ENCODE measurements at regions not wholly inside any gene's neighbourhood (a gene's known extent, or its start where the extent isn't known, plus 50 kb on each side); places are given as distances from the start of the nearest gene placed in this dataset.

DNA sequence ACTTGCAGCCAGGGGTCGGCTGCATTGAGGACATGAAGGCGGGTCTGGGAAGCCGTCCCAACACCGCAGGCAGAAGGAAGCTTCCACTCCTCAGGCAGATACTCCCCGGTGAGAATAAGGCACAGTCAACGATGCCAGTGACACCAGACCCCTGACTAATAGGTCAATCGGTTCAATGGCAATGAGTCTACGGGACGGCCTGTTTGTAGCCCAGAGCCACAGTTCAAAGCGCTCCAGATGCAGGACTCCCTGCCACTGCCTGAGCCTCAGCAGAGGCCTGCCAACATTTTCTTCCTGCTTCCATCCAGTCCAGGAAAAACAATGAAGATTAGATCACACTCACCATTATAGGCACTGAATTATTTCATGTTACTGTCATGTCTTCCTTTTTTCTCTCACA lies 84.5 kb upstream of the SIMC1 start:
- Histone ChIP-seq H3K4me1 (ENCODE audit: control insufficient read depth, low read depth, low read length) (peaks cover 18% of the 10 kb centered on the region), H3K9ac (ENCODE audit: low read length) (no peak overlapping the region), H3K36me3 (ENCODE audit: control insufficient read depth, low read depth, low read length) (no peaks in the 10 kb centered on the region), H3K27me3 (ENCODE audit: control insufficient read depth, insufficient read depth, low read length) (no peaks in the 10 kb centered on the region), H3K27ac (ENCODE audit: low read length) (no peak overlapping the region), H3K9me3 (ENCODE audit: control insufficient read depth, low read depth, low read length) (no peaks in the 10 kb centered on the region), H3K4me3 (ENCODE audit: low read length) (no peak overlapping the region)

DNA sequence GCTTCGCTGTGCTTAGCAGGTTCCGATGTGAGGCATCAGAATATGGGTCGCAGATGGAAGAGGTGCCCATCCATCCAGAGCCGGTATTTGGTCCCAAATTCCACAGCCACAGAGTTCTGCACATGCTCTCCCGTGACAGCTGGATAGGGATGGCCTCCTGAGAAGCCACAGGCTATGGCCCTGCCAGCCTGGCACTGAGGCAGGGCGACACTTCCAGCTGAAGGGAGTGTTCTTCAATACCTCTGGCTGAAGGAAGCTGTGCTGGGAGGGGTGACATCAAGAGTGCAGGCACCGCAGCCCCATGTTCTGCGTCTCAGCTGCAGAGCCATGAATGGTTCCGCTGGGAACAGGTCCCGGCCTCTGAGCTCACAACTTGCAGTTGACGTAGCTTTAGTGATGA lies 83.4 kb upstream of the SIMC1 start:
- H3K36me3 ChIP-seq (ENCODE audit: control insufficient read depth, low read depth, low read length): no peaks in the 10 kb centered on the region

GRCh38 chr5:176155922-176156359 lies 82.3 kb upstream of the SIMC1 start:
- no peaks in the 10 kb centered on the region for H3K27me3 ChIP-seq (ENCODE audit: control insufficient read depth, insufficient read depth, low read length)
- H3K4me3 ChIP-seq (ENCODE audit: low read length): no peak overlapping the region
- H3K4me1 ChIP-seq (ENCODE audit: control insufficient read depth, low read depth, low read length): peaks cover 18% of the 10 kb centered on the region
- H3K9me3 ChIP-seq (ENCODE audit: control insufficient read depth, low read depth, low read length): no peaks in the 10 kb centered on the region
- H3K9ac ChIP-seq (ENCODE audit: low read length): no peak overlapping the region
- no peaks in the 10 kb centered on the region for H3K36me3 ChIP-seq (ENCODE audit: control insufficient read depth, low read depth, low read length)
- no peak overlapping the region for H3K27ac ChIP-seq (ENCODE audit: low read length)

More for the DNA sequence above, 83.4 kb upstream of the SIMC1 start:
- H3K9me3 ChIP-seq (ENCODE audit: control insufficient read depth, low read depth, low read length): no peaks in the 10 kb centered on the region
- H3K4me1 ChIP-seq (ENCODE audit: control insufficient read depth, low read depth, low read length): peaks cover 18% of the 10 kb centered on the region
- no peak overlapping the region for H3K27ac ChIP-seq (ENCODE audit: low read length)
- H3K9ac ChIP-seq (ENCODE audit: low read length): no peak overlapping the region
- H3K27me3 ChIP-seq (ENCODE audit: control insufficient read depth, insufficient read depth, low read length): no peaks in the 10 kb centered on the region
- no peak overlapping the region for H3K4me3 ChIP-seq (ENCODE audit: low read length)

- no peaks in the 10 kb centered on the region for H3K9me3 ChIP-seq (ENCODE audit: control insufficient read depth, low read depth, low read length)
- no peak overlapping the region for H3K9ac ChIP-seq (ENCODE audit: low read length)
- H3K27me3 ChIP-seq (ENCODE audit: control insufficient read depth, insufficient read depth, low read length): no peaks in the 10 kb centered on the region
- no peaks in the 10 kb centered on the region for H3K36me3 ChIP-seq (ENCODE audit: control insufficient read depth, low read depth, low read length)
- H3K27ac ChIP-seq (ENCODE audit: low read length): no peak overlapping the region
- H3K4me3 ChIP-seq (ENCODE audit: low read length): no peak overlapping the region
- H3K4me1 ChIP-seq (ENCODE audit: control insufficient read depth, low read depth, low read length): peaks cover 5% of the 10 kb centered on the region
Measured at GRCh38 chr5:176157656-176158055, 80.6 kb upstream of the SIMC1 start.

GRCh38 chr5:176161431-176161830 lies 76.8 kb upstream of the SIMC1 start:
- no peaks in the 10 kb centered on the region for H3K36me3 ChIP-seq (ENCODE audit: control insufficient read depth, low read depth, low read length)
- H3K4me3 ChIP-seq (ENCODE audit: low read length): no peak overlapping the region
- no peaks in the 10 kb centered on the region for H3K27me3 ChIP-seq (ENCODE audit: control insufficient read depth, insufficient read depth, low read length)
- H3K9ac ChIP-seq (ENCODE audit: low read length): no peak overlapping the region
- no peak overlapping the region for H3K27ac ChIP-seq (ENCODE audit: low read length)
- H3K9me3 ChIP-seq (ENCODE audit: control insufficient read depth, low read depth, low read length): no peaks in the 10 kb centered on the region
- no peaks in the 10 kb centered on the region for H3K4me1 ChIP-seq (ENCODE audit: control insufficient read depth, low read depth, low read length)

GRCh38 chr5:176162198-176162597 lies 76.0 kb upstream of the SIMC1 start:
- no peaks in the 10 kb centered on the region for H3K9me3 ChIP-seq (ENCODE audit: control insufficient read depth, low read depth, low read length)
- no peak overlapping the region for H3K9ac ChIP-seq (ENCODE audit: low read length)
- no peak overlapping the region for H3K27ac ChIP-seq (ENCODE audit: low read length)
- H3K4me3 ChIP-seq (ENCODE audit: low read length): no peak overlapping the region
- H3K27me3 ChIP-seq (ENCODE audit: control insufficient read depth, insufficient read depth, low read length): no peaks in the 10 kb centered on the region
- no peaks in the 10 kb centered on the region for H3K4me1 ChIP-seq (ENCODE audit: control insufficient read depth, low read depth, low read length)
- no peaks in the 10 kb centered on the region for H3K36me3 ChIP-seq (ENCODE audit: control insufficient read depth, low read depth, low read length)

DNA sequence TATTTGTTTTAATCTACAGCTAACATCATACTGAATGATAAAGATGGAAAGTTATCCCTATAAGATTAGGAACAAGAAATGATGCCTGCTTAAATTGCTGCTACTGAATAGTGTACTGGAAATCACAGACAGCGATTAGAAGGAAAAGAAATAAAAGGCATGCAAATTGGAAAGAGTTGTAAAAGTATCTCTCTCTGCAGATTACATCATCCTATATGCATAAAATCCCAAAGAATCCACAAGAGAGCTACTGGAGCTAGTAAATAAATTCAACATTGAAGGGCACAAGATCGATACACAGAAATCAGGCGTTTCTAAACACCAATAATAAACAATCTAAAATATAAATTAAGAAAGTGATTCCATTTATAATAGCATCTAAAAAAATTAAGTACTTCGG lies 75.3 kb upstream of the SIMC1 start:
- Histone ChIP-seq H3K4me1 (ENCODE audit: control insufficient read depth, low read depth, low read length) (no peaks in the 10 kb centered on the region), H3K27ac (ENCODE audit: low read length) (no peak overlapping the region), H3K9ac (ENCODE audit: low read length) (no peak overlapping the region), H3K4me3 (ENCODE audit: low read length) (no peak overlapping the region), H3K27me3 (ENCODE audit: control insufficient read depth, insufficient read depth, low read length) (no peaks in the 10 kb centered on the region), H3K36me3 (ENCODE audit: control insufficient read depth, low read depth, low read length) (no peaks in the 10 kb centered on the region), H3K9me3 (ENCODE audit: control insufficient read depth, low read depth, low read length) (no peaks in the 10 kb centered on the region)

DNA sequence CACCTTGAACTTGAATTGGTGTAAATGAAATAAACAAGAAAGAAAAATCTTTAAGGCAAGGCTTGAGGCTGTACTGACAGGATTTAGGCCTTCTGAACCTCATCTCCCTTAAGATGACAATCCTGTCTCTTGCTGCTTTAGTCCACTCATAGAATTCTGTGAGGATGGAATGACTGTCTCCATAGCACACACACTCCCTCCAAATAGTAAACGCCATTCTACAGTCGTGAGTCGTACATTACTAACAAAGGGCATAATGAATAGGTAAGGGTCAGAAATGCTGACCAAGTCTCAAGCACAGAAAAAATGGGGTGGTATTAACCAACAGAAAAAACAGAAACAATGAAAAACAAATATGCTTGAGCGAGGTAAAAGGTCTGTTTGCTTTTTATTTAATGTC lies 71.8 kb upstream of the SIMC1 start:
- no peaks in the 10 kb centered on the region for H3K9me3 ChIP-seq (ENCODE audit: control insufficient read depth, low read depth, low read length)
- H3K36me3 ChIP-seq (ENCODE audit: control insufficient read depth, low read depth, low read length): no peaks in the 10 kb centered on the region
- H3K27ac ChIP-seq (ENCODE audit: low read length): no peak overlapping the region
- no peaks in the 10 kb centered on the region for H3K4me1 ChIP-seq (ENCODE audit: control insufficient read depth, low read depth, low read length)
- H3K9ac ChIP-seq (ENCODE audit: low read length): no peak overlapping the region
- no peak overlapping the region for H3K4me3 ChIP-seq (ENCODE audit: low read length)
- H3K27me3 ChIP-seq (ENCODE audit: control insufficient read depth, insufficient read depth, low read length): no peaks in the 10 kb centered on the region

- no peak overlapping the region for H3K27ac ChIP-seq (ENCODE audit: low read length)
- H3K9me3 ChIP-seq (ENCODE audit: control insufficient read depth, low read depth, low read length): no peaks in the 10 kb centered on the region
- no peak overlapping the region for H3K4me3 ChIP-seq (ENCODE audit: low read length)
- H3K9ac ChIP-seq (ENCODE audit: low read length): no peak overlapping the region
- no peaks in the 10 kb centered on the region for H3K27me3 ChIP-seq (ENCODE audit: control insufficient read depth, insufficient read depth, low read length)
- no peaks in the 10 kb centered on the region for H3K4me1 ChIP-seq (ENCODE audit: control insufficient read depth, low read depth, low read length)
- H3K36me3 ChIP-seq (ENCODE audit: control insufficient read depth, low read depth, low read length): no peaks in the 10 kb centered on the region
Measured at GRCh38 chr5:176167800-176168199, 70.4 kb upstream of the SIMC1 start.

DNA sequence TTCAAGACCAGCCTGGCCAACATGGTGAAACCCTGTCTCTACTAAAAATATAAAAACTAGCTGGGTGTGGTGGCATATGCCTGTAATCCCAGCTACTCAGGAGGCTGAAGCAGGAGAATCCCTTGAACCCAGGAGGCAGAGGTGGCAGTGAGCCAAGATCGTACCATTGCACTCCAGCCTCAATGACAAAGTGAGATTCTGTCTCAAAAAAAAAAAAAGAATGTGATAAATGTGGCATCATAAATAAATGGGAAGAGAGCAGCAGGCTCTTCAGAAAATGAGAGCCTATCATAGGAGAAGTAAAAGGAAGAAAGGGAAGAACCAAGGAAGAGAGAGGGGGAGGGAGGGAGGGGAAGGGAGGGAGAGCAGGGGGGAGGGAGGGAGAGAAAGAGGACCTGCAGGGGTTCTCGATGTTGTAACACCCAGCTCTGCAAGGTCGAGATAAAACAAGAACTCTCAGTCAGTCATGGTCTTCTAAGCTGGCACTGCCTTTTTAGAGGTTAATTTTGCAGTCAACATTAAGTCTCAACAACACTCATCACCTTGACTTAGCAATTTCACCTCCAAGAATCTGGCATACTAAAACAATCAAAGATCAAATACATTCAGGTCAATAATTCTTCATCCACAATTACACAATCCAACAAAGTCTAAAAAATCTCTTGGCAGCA lies 68.7 kb upstream of the SIMC1 start:
- no peak overlapping the region for H3K9ac ChIP-seq (ENCODE audit: low read length)
- no peaks in the 10 kb centered on the region for H3K4me1 ChIP-seq (ENCODE audit: control insufficient read depth, low read depth, low read length)
- H3K27ac ChIP-seq (ENCODE audit: low read length): no peak overlapping the region
- no peaks in the 10 kb centered on the region for H3K36me3 ChIP-seq (ENCODE audit: control insufficient read depth, low read depth, low read length)
- H3K4me3 ChIP-seq (ENCODE audit: low read length): no peak overlapping the region
- no peaks in the 10 kb centered on the region for H3K9me3 ChIP-seq (ENCODE audit: control insufficient read depth, low read depth, low read length)
- peaks cover 4% of the 10 kb centered on the region for H3K27me3 ChIP-seq (ENCODE audit: control insufficient read depth, insufficient read depth, low read length)

GRCh38 chr5:176170084-176170483 lies 68.1 kb upstream of the SIMC1 start:
- H3K9me3 ChIP-seq (ENCODE audit: control insufficient read depth, low read depth, low read length): no peaks in the 10 kb centered on the region
- H3K9ac ChIP-seq (ENCODE audit: low read length): no peak overlapping the region
- H3K4me3 ChIP-seq (ENCODE audit: low read length): no peak overlapping the region
- H3K4me1 ChIP-seq (ENCODE audit: control insufficient read depth, low read depth, low read length): no peaks in the 10 kb centered on the region
- H3K36me3 ChIP-seq (ENCODE audit: control insufficient read depth, low read depth, low read length): no peaks in the 10 kb centered on the region
- peaks cover 4% of the 10 kb centered on the region for H3K27me3 ChIP-seq (ENCODE audit: control insufficient read depth, insufficient read depth, low read length)
- no peak overlapping the region for H3K27ac ChIP-seq (ENCODE audit: low read length)

DNA sequence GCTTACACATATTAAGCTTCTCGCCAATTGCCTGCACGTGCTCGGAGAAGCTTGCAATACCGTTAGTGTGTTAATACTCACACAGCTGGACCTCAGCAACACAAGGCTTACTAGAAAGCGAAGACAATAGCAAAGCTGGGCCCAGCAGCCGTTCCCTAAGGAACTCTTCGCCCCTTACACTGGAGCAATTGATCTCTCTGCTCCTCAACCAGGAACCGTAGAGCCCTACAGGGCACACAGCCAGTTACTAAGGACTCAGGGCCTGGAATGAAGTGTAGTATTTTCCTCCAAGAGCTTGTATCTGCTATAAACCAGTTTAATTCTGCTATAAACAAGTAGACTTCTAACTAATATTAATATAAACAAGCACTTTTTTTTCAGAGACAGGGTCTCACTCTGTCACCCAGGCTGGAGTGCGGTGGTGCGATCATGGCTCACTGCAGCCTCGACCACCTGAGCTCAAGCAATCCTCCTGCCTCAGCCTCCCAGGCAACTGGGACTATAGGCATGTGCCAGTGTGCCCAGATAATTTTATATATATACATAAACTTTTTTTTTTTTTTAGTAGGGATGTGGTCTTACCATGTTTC lies 67.0 kb upstream of the SIMC1 start:
- Histone ChIP-seq H3K4me3 (ENCODE audit: low read length) (no peak overlapping the region), H3K4me1 (ENCODE audit: control insufficient read depth, low read depth, low read length) (no peaks in the 10 kb centered on the region), H3K9me3 (ENCODE audit: control insufficient read depth, low read depth, low read length) (no peaks in the 10 kb centered on the region), H3K36me3 (ENCODE audit: control insufficient read depth, low read depth, low read length) (no peaks in the 10 kb centered on the region), H3K9ac (ENCODE audit: low read length) (no peak overlapping the region), H3K27ac (ENCODE audit: low read length) (no peak overlapping the region), H3K27me3 (ENCODE audit: control insufficient read depth, insufficient read depth, low read length) (peaks cover 10% of the 10 kb centered on the region)

Data from iPS-18a (cell line).